ENCODE measurements at regions not wholly inside any gene's neighbourhood (a gene's known extent, or its start where the extent isn't known, plus 50 kb on each side); places are given as distances from the start of the nearest gene placed in this dataset.

DNA sequence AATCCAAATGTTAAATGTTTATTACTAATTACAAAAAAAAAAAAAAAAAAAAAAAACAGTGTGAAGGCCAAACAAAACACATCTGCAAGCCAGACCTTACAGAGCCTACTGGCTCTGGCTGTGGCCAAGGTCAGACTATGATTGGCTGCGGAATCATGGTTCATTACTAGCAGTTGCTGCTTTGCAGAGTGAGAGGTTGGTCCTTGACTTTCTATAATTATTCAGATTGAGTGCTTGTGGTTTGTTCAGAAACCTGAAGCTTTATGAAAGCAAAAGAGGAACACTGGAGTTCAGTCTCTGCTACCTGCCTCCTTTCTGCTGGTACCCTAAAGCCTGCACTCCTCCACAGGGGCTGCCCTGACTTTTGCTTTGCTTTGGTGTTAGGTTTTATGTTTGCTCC lies 550.9 kb downstream of the BCL11B start (continued):
- TF ChIP-seq, protein P1, sequence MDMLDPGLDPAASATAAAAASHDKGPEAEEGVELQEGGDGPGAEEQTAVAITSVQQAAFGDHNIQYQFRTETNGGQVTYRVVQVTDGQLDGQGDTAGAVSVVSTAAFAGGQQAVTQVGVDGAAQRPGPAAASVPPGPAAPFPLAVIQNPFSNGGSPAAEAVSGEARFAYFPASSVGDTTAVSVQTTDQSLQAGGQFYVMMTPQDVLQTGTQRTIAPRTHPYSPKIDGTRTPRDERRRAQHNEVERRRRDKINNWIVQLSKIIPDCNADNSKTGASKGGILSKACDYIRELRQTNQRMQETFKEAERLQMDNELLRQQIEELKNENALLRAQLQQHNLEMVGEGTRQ (IDR thresholded peaks at IDR 0.05; ENCODE audit: borderline replicate concordance, low read depth, low read length) = no peak
- TF ChIP-seq EZH2phosphoT487 (IDR thresholded peaks at IDR 0.05; ENCODE audit: borderline replicate concordance, low read depth) (no peak), CHD2 (IDR thresholded peaks at IDR 0.05; ENCODE audit: low read length, partially characterized antibody) (no peak), RAD21 (IDR thresholded peaks at IDR 0.05; ENCODE audit: low read length) (no peak), NFIC (IDR thresholded peaks at IDR 0.05; ENCODE audit: borderline replicate concordance) (no peak)

- Histone ChIP-seq H2AFZ (ENCODE audit: low read depth) (no peak overlapping the region), H3K4me3 (ENCODE audit: low read depth in 2 of 2, low read length in 1 of 2) (no peak overlapping the region), H3K9me2 (no peaks in the 10 kb centered on the region), H3K9ac (no peak overlapping the region), H3F3A (replicated peaks; ENCODE audit: insufficient read depth) (no peaks in the 10 kb centered on the region), H3K27ac (ENCODE audit: low read depth in 2 of 2, low read length in 1 of 2) (no peak overlapping the region), H3K36me3 (replicated peaks in 1 of 2; ENCODE audit: control insufficient read depth in 1 of 2, insufficient read depth in 2 of 2, low read length in 1 of 2) (no peaks in the 10 kb centered on the region), H3K27me3 (ENCODE audit: insufficient read depth) (no peaks in the 10 kb centered on the region), H3K4me2 (no peak overlapping the region), H3K9me3 (no peaks in the 10 kb centered on the region), H4K20me1 (ENCODE audit: insufficient read depth) (no peaks in the 10 kb centered on the region), H3K4me1 (ENCODE audit: control insufficient read depth in 1 of 2, insufficient read depth in 2 of 2, low read depth in 1 of 2, low read length in 1 of 2) (no peaks in the 10 kb centered on the region), H3K79me2 (ENCODE audit: insufficient read depth) (no peaks in the 10 kb centered on the region)
- DNase-seq = no peak
- no peak for TF ChIP-seq RAD21 (IDR thresholded peaks at IDR 0.05; ENCODE audit: low read length)
- no peak for TF ChIP-seq NFIC (IDR thresholded peaks at IDR 0.05; ENCODE audit: borderline replicate concordance)
- no peak for TF ChIP-seq YY1 (IDR thresholded peaks at IDR 0.05; ENCODE audit: low read depth)
- TF ChIP-seq RCOR1 (IDR thresholded peaks at IDR 0.05; ENCODE audit: low read length) = no peak
- no peak for TF ChIP-seq TEAD4 (IDR thresholded peaks at IDR 0.05; ENCODE audit: borderline replicate concordance, insufficient read depth)
- no peak for TF ChIP-seq TCF12 (IDR thresholded peaks at IDR 0.05)
- TF ChIP-seq NRF1 (IDR thresholded peaks at IDR 0.05; ENCODE audit: low read depth, low read length) = no peak
- TF ChIP-seq, protein P2, sequence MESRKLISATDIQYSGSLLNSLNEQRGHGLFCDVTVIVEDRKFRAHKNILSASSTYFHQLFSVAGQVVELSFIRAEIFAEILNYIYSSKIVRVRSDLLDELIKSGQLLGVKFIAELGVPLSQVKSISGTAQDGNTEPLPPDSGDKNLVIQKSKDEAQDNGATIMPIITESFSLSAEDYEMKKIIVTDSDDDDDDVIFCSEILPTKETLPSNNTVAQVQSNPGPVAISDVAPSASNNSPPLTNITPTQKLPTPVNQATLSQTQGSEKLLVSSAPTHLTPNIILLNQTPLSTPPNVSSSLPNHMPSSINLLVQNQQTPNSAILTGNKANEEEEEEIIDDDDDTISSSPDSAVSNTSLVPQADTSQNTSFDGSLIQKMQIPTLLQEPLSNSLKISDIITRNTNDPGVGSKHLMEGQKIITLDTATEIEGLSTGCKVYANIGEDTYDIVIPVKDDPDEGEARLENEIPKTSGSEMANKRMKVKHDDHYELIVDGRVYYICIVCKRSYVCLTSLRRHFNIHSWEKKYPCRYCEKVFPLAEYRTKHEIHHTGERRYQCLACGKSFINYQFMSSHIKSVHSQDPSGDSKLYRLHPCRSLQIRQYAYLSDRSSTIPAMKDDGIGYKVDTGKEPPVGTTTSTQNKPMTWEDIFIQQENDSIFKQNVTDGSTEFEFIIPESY (IDR thresholded peaks at IDR 0.05; ENCODE audit: borderline replicate concordance, low read depth) = no peak
- no peak for TF ChIP-seq GABPA (IDR thresholded peaks at IDR 0.05; ENCODE audit: low read depth)
- TF ChIP-seq, protein P3, sequence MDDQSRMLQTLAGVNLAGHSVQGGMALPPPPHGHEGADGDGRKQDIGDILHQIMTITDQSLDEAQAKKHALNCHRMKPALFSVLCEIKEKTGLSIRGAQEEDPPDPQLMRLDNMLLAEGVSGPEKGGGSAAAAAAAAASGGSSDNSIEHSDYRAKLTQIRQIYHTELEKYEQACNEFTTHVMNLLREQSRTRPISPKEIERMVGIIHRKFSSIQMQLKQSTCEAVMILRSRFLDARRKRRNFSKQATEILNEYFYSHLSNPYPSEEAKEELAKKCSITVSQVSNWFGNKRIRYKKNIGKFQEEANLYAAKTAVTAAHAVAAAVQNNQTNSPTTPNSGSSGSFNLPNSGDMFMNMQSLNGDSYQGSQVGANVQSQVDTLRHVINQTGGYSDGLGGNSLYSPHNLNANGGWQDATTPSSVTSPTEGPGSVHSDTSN (IDR thresholded peaks at IDR 0.05) = no peak
- CTCF ChIA-PET = no interaction called here
- POLR2A ChIA-PET = no interaction called here
- WGBS (ENCODE audit: low lambda C conversion rate) = under 1% methylated on average over 9 of the region's 9 CpGs
Observed at GRCh38 chr14:98724734-98725133, 547.3 kb downstream of the BCL11B start.

DNA sequence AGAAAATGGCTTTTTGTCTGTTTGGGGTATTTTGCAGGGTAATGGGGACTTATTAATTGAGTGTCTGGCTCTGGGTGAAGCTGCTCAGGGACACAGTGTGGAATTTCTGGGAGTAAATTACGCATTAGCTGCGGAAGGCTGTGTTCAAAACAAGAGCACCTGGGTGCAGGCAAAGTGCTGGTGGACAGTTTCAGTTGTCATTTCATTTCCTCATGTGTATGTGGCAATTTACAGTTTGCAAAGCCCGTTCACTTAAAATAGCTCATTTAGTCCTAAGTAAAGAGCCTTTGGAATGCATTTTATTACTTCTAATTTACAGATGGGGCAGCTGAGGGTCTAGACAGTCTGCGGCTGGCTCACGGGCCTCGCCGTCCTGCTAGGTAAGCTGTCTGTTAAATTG lies 546.8 kb downstream of the BCL11B start:
- ChIA-PET POLR2A (no interaction called here), CTCF (no interaction called here)
- Histone ChIP-seq H3K4me1 (ENCODE audit: control insufficient read depth in 1 of 2, insufficient read depth in 2 of 2, low read depth in 1 of 2, low read length in 1 of 2) (no peaks in the 10 kb centered on the region), H3F3A (replicated peaks; ENCODE audit: insufficient read depth) (no peaks in the 10 kb centered on the region), H2AFZ (ENCODE audit: low read depth) (no peak overlapping the region), H3K9ac (no peak overlapping the region), H3K9me3 (no peaks in the 10 kb centered on the region), H3K4me2 (no peak overlapping the region), H4K20me1 (ENCODE audit: insufficient read depth) (no peaks in the 10 kb centered on the region), H3K79me2 (ENCODE audit: insufficient read depth) (no peaks in the 10 kb centered on the region), H3K27ac (ENCODE audit: low read depth in 2 of 2, low read length in 1 of 2) (no peak overlapping the region), H3K4me3 (ENCODE audit: low read depth in 2 of 2, low read length in 1 of 2) (no peak overlapping the region), H3K36me3 (replicated peaks in 1 of 2; ENCODE audit: control insufficient read depth in 1 of 2, insufficient read depth in 2 of 2, low read length in 1 of 2) (no peaks in the 10 kb centered on the region), H3K9me2 (no peaks in the 10 kb centered on the region), H3K27me3 (ENCODE audit: insufficient read depth) (no peaks in the 10 kb centered on the region)
- 3% methylated on average over 7 of the region's 7 CpGs for WGBS (ENCODE audit: low lambda C conversion rate)
- DNase-seq = no peak
- TF ChIP-seq, protein P3 (IDR thresholded peaks at IDR 0.05) = no peak
- no peak for TF ChIP-seq GABPA (IDR thresholded peaks at IDR 0.05; ENCODE audit: low read depth)
- no peak for TF ChIP-seq TAF1 (IDR thresholded peaks at IDR 0.05; ENCODE audit: borderline replicate concordance, low read depth, low read length)
- TF ChIP-seq SIN3A (IDR thresholded peaks at IDR 0.05; ENCODE audit: borderline replicate concordance, low read depth, low read length) = no peak
- TF ChIP-seq EZH2phosphoT487 (IDR thresholded peaks at IDR 0.05; ENCODE audit: borderline replicate concordance, low read depth) = no peak
- no peak for TF ChIP-seq POLR2AphosphoS5 (IDR thresholded peaks at IDR 0.05; ENCODE audit: low read depth, low read length)
- no peak for TF ChIP-seq JUND (IDR thresholded peaks at IDR 0.05)
- TF ChIP-seq ELF1 (IDR thresholded peaks at IDR 0.05) = no peak
- no peak for TF ChIP-seq SMC3 (IDR thresholded peaks at IDR 0.05; ENCODE audit: low read depth, low read length)
- TF ChIP-seq GATA2 (CRISPR knock-in tag; IDR thresholded peaks at IDR 0.05) = no peak
- TF ChIP-seq IRF3 (IDR thresholded peaks at IDR 0.05; ENCODE audit: low read depth, low read length) = no peak

All from SK-N-SH (cell line).